NT2/D1 (cell line): ENCODE measurements at regions not wholly inside any gene's neighbourhood (a gene's known extent, or its start where the extent isn't known, plus 50 kb on each side); places are given as distances from the start of the nearest gene placed in this dataset.

ENCODE experiments used
- DNase-seq: peaks from one replicate; pipeline ENCODE4 v3.0.0-alpha.2; 2011; ENCODE audit warnings: low read depth, low spot score
- H3K27me3 ChIP-seq: 2 replicates; pipeline ENCODE4 v1.6.0; 2011; ENCODE audit warnings: mild to moderate bottlenecking; ENCODE audit not compliant: insufficient read length, insufficient read depth
- H3K36me3 ChIP-seq: 2 replicates; pipeline ENCODE4 v1.6.1; 2011; ENCODE audit warnings: mild to moderate bottlenecking, low read length, mixed read lengths; ENCODE audit not compliant: insufficient read depth, insufficient read length
- H3K4me1 ChIP-seq: 2 replicates; pipeline ENCODE4 v1.5.1; 2011; ENCODE audit not compliant: insufficient read depth, insufficient read length
- H3K4me3 ChIP-seq: 2 replicates; pipeline ENCODE4 v1.5.1; 2011; ENCODE audit warnings: low read depth; ENCODE audit not compliant: insufficient read length
- H3K9ac ChIP-seq: 2 replicates; pipeline ENCODE4 v1.6.0; 2011; ENCODE audit warnings: low read depth; ENCODE audit not compliant: insufficient read length
- H3K9me3 ChIP-seq: 2 replicates; pipeline ENCODE4 v1.5.1; 2011; ENCODE audit warnings: mild to moderate bottlenecking, low read length; ENCODE audit not compliant: insufficient read depth
- SUZ12 ChIP-seq: IDR thresholded peaks from 2 replicates; pipeline ENCODE4 v1.6.1; 2011; ENCODE audit not compliant: insufficient read length, insufficient read depth; ENCODE audit errors: extremely low read depth
- YY1 ChIP-seq: IDR thresholded peaks from 2 replicates; pipeline ENCODE4 v1.6.1; 2011; ENCODE audit not compliant: insufficient read length, insufficient read depth
- ZNF274 ChIP-seq: IDR thresholded peaks from 2 replicates; pipeline ENCODE4 v1.6.1; 2011; ENCODE audit warnings: mild to moderate bottlenecking, low read depth, low read length

DNA sequence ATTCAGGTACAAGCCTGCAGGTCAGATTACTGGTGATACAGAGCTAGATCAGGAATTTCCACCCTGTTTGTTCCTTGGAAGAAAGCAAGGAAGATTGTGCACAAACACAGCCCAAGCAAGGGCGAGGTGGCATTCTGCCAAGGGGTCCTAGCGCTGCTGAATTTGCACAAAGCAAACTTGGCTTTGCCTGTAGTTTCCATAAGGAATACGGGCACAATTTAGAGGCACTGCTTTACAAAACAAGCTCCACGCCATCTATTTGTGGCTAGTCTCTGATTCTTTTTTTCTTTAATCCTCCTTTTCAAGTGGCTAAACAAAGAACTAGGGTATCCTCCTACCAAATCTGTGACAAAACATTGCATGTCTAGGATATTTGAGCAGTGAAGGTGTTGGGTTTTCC lies 195.5 kb upstream of the ACVR2A start:
- TF ChIP-seq SUZ12 (no peak), ZNF274 (no peak), YY1 (no peak)
- H3K4me3 ChIP-seq: no peak overlapping the region
- no peak overlapping the region for H3K9ac ChIP-seq
- no peaks in the 10 kb centered on the region for H3K36me3 ChIP-seq
- H3K4me1 ChIP-seq: no peaks in the 10 kb centered on the region
- H3K27me3 ChIP-seq: no peaks in the 10 kb centered on the region
- DNase-seq: no peak
- no peaks in the 10 kb centered on the region for H3K9me3 ChIP-seq

DNA sequence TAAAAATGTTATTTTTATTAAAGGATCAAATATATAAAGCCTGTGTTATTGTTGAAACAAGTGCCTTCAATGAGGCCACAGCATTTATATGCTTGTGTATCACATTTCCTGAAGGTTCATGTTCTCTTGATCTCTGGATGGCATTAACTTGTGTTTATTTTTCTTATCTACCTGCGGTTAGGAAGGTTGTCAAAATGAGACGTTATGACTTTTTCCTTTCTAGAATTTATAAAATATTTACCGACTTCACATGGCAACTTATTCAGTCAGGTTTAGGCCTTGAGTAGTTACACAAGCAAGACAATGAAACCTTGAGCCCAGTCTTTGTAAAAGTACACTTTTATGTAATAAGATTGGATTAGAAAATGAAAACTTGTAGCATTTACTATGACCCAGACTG lies 196.4 kb upstream of the ACVR2A start:
- H3K9ac ChIP-seq: no peak overlapping the region
- no peak for DNase-seq
- no peaks in the 10 kb centered on the region for H3K27me3 ChIP-seq
- H3K9me3 ChIP-seq: no peaks in the 10 kb centered on the region
- H3K36me3 ChIP-seq: no peaks in the 10 kb centered on the region
- H3K4me3 ChIP-seq: no peak overlapping the region
- H3K4me1 ChIP-seq: no peaks in the 10 kb centered on the region
- TF ChIP-seq YY1 (no peak), SUZ12 (no peak), ZNF274 (no peak)

- Histone ChIP-seq H3K4me1 (no peaks in the 10 kb centered on the region), H3K9ac (no peak overlapping the region), H3K27me3 (no peaks in the 10 kb centered on the region), H3K36me3 (no peaks in the 10 kb centered on the region), H3K4me3 (no peak overlapping the region), H3K9me3 (no peaks in the 10 kb centered on the region)
- no peak for DNase-seq
- TF ChIP-seq YY1 (no peak), SUZ12 (no peak), ZNF274 (no peak)
Observed at GRCh38 chr2:147647816-147648215, 197.0 kb upstream of the ACVR2A start.

GRCh38 chr2:147646818-147647468 lies 197.9 kb upstream of the ACVR2A start:
- Histone ChIP-seq H3K4me1 (no peaks in the 10 kb centered on the region), H3K4me3 (no peak overlapping the region), H3K27me3 (no peaks in the 10 kb centered on the region), H3K9me3 (no peaks in the 10 kb centered on the region), H3K36me3 (no peaks in the 10 kb centered on the region), H3K9ac (no peak overlapping the region)
- DNase-seq: no peak
- TF ChIP-seq SUZ12 (no peak), ZNF274 (no peak), YY1 (no peak)

GRCh38 chr2:147644491-147644890 lies 200.3 kb upstream of the ACVR2A start:
- no peak overlapping the region for H3K4me3 ChIP-seq
- no peaks in the 10 kb centered on the region for H3K27me3 ChIP-seq
- H3K4me1 ChIP-seq: no peaks in the 10 kb centered on the region
- no peaks in the 10 kb centered on the region for H3K9me3 ChIP-seq
- no peaks in the 10 kb centered on the region for H3K36me3 ChIP-seq
- no peak overlapping the region for H3K9ac ChIP-seq
- no peak for DNase-seq
- TF ChIP-seq SUZ12 (no peak), YY1 (no peak), ZNF274 (no peak)

DNA sequence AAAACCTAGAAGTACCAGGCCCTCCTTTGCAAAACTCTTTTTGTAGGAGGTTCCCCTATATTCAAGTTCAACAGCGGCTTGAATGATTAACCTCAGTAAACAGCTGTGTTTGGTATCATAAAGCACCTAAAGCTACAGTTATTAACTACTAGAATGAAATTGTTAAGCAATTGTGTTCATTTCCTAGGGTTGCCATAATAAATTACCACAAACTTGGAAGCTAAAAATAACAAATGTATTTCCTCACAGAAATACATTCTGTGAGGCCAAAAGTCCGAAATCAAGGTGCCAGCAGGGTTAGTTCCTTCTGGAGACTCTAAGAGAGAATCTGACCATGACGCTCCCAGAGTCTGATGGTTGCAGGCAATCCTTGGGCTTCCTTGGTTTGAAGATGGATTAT lies 202.1 kb upstream of the ACVR2A start:
- Histone ChIP-seq H3K9me3 (no peaks in the 10 kb centered on the region), H3K9ac (no peak overlapping the region), H3K4me1 (no peaks in the 10 kb centered on the region), H3K27me3 (no peaks in the 10 kb centered on the region), H3K4me3 (no peak overlapping the region), H3K36me3 (no peaks in the 10 kb centered on the region)
- DNase-seq: no peak
- TF ChIP-seq YY1: no peak
- no peak for TF ChIP-seq ZNF274
- no peak for TF ChIP-seq SUZ12

GRCh38 chr2:147641651-147642050 lies 203.2 kb upstream of the ACVR2A start:
- Histone ChIP-seq H3K36me3 (no peaks in the 10 kb centered on the region), H3K9me3 (no peaks in the 10 kb centered on the region), H3K27me3 (no peaks in the 10 kb centered on the region), H3K9ac (no peak overlapping the region), H3K4me3 (no peak overlapping the region), H3K4me1 (no peaks in the 10 kb centered on the region)
- no peak for DNase-seq
- TF ChIP-seq YY1 (no peak), SUZ12 (no peak), ZNF274 (no peak)
